GM10248 (cell line): ENCODE measurements at regions not wholly inside any gene's neighbourhood (a gene's known extent, or its start where the extent isn't known, plus 50 kb on each side); places are given as distances from the start of the nearest gene placed in this dataset.

Experiments used
- CTCF ChIA-PET: fragments of 300-600 bp; sonication (Branson Sonifier 250); formaldehyde crosslinking; extraction: SDS; loops from one replicate; lab custom pipeline; 2021; ENCODE audit warnings: antibody characterized with exemption; lab: Yijun Ruan, JAX
- POLR2A ChIA-PET: fragments of 350-650 bp; sonication (Branson Sonifier 250); formaldehyde crosslinking; extraction: SDS; loops from one replicate; lab custom pipeline; 2020; ENCODE audit warnings: antibody characterized with exemption; lab: Yijun Ruan, JAX
- DNase-seq: peaks from one replicate; pipeline ENCODE4 v3.0.0; 2012; ENCODE audit errors: extremely low spot score
- CTCF ChIP-seq: IDR thresholded peaks from 2 replicates; pipeline ENCODE4 v1.5.1; 2012; ENCODE audit warnings: mild to moderate bottlenecking, low read depth; ENCODE audit errors: extremely low read depth, missing control alignments, control extremely low read depth

- TF ChIP-seq CTCF, result no peak
- ChIA-PET CTCF (no interaction called here), POLR2A (no interaction called here)
- no peak for DNase-seq
Measured at GRCh38 chr10:2478656-2479055, 588.7 kb upstream of the PFKP start.

GRCh38 chr10:2476812-2477553, 590.4 kb upstream of the PFKP start:
- POLR2A ChIA-PET, result no interaction called here
- no peak for TF ChIP-seq CTCF
- CTCF ChIA-PET, result no interaction called here
- no peak for DNase-seq

- no peak for DNase-seq
- POLR2A ChIA-PET, result no interaction called here
- TF ChIP-seq CTCF, result no peak
- CTCF ChIA-PET, result no interaction called here
Measured at GRCh38 chr10:2476218-2476811, 591.0 kb upstream of the PFKP start.

- TF ChIP-seq CTCF, result no peak
- ChIA-PET POLR2A (no interaction called here), CTCF (no interaction called here)
- DNase-seq, result no peak
Measured at GRCh38 chr10:2475711-2476217, 591.6 kb upstream of the PFKP start.

- no peak for TF ChIP-seq CTCF
- ChIA-PET POLR2A (no interaction called here), CTCF (interaction anchor here (1.3 kb wide), 1 partner anchor 9 kb away, joined by 4 read pairs; no protein-coding TSS in a partner anchor)
- DNase-seq, result no peak
Measured at GRCh38 chr10:2471811-2472210, 595.5 kb upstream of the PFKP start.

GRCh38 chr10:2469802-2470201, 597.5 kb upstream of the PFKP start:
- no peak for DNase-seq
- POLR2A ChIA-PET, result no interaction called here
- TF ChIP-seq CTCF, result no peak
- CTCF ChIA-PET, result no interaction called here
